ENCODE measurements at regions not wholly inside any gene's neighbourhood (a gene's known extent, or its start where the extent isn't known, plus 50 kb on each side); places are given as distances from the start of the nearest gene placed in this dataset.
"Not testable (repeated sequence)": the region's sequence is repeated elsewhere in the genome, so short reads cannot be mapped to it uniquely, and the experiment has no call there.

- TF ChIP-seq, protein P1, sequence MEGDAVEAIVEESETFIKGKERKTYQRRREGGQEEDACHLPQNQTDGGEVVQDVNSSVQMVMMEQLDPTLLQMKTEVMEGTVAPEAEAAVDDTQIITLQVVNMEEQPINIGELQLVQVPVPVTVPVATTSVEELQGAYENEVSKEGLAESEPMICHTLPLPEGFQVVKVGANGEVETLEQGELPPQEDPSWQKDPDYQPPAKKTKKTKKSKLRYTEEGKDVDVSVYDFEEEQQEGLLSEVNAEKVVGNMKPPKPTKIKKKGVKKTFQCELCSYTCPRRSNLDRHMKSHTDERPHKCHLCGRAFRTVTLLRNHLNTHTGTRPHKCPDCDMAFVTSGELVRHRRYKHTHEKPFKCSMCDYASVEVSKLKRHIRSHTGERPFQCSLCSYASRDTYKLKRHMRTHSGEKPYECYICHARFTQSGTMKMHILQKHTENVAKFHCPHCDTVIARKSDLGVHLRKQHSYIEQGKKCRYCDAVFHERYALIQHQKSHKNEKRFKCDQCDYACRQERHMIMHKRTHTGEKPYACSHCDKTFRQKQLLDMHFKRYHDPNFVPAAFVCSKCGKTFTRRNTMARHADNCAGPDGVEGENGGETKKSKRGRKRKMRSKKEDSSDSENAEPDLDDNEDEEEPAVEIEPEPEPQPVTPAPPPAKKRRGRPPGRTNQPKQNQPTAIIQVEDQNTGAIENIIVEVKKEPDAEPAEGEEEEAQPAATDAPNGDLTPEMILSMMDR (conservative IDR thresholded peaks at IDR 0.05; ENCODE audit: low read depth, low read length): no peak
- no peak for DNase-seq (ENCODE audit: low read depth)
- no peak overlapping the region for H3K4me3 ChIP-seq (ENCODE audit: low read depth, low read length)
These were observed 661.7 kb downstream of the IPMK start for GRCh38 chr10:57605948-57606485.

- no peak overlapping the region for H3K4me3 ChIP-seq (ENCODE audit: low read depth, low read length)
- TF ChIP-seq, protein P1 (conservative IDR thresholded peaks at IDR 0.05; ENCODE audit: low read depth, low read length): no peak
- no peak for DNase-seq (ENCODE audit: low read depth)
These were observed 668.3 kb downstream of the IPMK start for GRCh38 chr10:57599440-57599839.

DNA sequence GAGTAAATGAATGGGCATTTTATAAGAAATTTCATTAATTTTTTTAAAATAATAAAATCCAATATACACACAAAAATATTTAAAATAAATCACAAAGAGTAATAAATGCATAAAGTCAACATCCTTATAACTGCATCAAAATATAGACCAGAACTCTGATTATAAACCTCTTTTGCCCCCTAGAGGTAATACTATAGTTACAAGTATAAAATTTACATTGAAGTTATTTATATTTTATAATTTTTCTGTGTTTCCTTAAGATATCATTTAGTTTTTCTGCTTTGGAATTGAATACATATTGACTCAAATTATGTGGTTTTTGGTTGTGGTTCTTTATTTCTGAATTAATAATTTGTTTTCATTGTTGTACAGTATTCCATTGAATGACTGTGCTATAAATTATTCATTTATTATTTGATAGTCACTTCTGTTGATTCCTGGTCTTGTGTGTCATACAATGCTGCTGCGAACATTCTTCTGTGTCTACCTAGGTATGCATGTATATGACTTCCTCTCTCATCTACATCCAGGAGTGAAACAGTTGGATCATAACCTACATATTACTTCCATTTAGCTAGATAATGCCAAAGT, 673.6 kb downstream of the IPMK start:
- TF ChIP-seq, protein P1 (conservative IDR thresholded peaks at IDR 0.05; ENCODE audit: low read depth, low read length): no peak
- no peak overlapping the region for H3K4me3 ChIP-seq (ENCODE audit: low read depth, low read length)
- no peak for DNase-seq (ENCODE audit: low read depth)

GRCh38 chr10:57579926-57580325, 687.8 kb downstream of the IPMK start:
- TF ChIP-seq, protein P1 (conservative IDR thresholded peaks at IDR 0.05; ENCODE audit: low read depth, low read length): peak; percentile 76
- DNase-seq (ENCODE audit: low read depth): peak; percentile 1
- no peak overlapping the region for H3K4me3 ChIP-seq (ENCODE audit: low read depth, low read length)

GRCh38 chr10:57562211-57562610, 705.5 kb downstream of the IPMK start:
- TF ChIP-seq, protein P1 (conservative IDR thresholded peaks at IDR 0.05; ENCODE audit: low read depth, low read length): no peak
- H3K4me3 ChIP-seq (ENCODE audit: low read depth, low read length): no peak overlapping the region
- DNase-seq (ENCODE audit: low read depth): no peak

DNA sequence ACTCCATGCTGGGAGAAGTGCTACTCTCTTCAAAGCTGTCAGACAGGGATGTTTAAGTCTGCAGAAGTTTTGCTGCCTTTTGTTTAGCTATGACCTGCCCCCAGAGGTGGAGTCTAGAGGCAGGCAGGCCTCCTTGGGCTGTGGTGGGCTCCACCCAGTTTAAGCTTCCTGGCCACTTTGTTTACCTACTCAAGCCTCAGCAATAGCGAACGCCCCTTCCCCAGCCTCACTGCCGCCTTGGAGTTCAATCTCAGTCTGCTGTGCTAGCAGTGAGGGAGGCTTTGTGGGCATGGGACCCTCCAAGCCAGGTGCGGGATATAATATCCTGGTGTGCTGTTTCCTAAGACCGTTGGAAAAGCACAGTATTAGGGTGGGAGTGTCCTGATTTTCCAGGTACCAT, 715.9 kb downstream of the IPMK start:
- H3K4me3 ChIP-seq (ENCODE audit: low read depth, low read length); DNase-seq (ENCODE audit: low read depth): not testable (repeated sequence)

DNA sequence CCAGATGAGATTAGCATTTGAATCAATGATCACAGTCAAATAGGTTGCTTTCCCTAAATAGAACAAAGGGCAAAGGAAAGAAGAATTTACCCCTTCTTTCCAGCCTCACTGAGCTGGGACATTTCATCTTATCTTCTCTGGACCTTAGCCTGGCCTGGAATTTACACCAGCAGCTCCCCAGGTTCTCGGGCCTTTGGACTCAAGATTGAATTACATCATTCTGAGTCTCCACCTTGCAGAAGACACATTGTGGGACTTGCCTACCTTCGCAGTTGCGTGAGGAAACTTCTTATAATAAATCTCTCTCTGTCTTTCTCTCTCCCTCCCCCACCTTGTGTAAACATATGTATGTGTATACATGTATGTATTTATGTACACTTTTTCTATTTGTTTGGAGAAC, 732.4 kb downstream of the IPMK start:
- no peak for DNase-seq (ENCODE audit: low read depth)
- TF ChIP-seq, protein P1 (conservative IDR thresholded peaks at IDR 0.05; ENCODE audit: low read depth, low read length): no peak
- H3K4me3 ChIP-seq (ENCODE audit: low read depth, low read length): no peak overlapping the region

All from epithelial cell of proximal tubule (primary cell).